Osteocyte (in vitro differentiated cells): ENCODE measurements at regions not wholly inside any gene's neighbourhood (a gene's known extent, or its start where the extent isn't known, plus 50 kb on each side); places are given as distances from the start of the nearest gene placed in this dataset.

ENCODE experiments used
- DNase-seq: peaks from one replicate; pipeline ENCODE4 v3.0.0; 2021; ENCODE audit warnings: mixed read lengths; ENCODE audit not compliant: unreplicated experiment; ENCODE audit errors: extremely low spot score
- H3K27ac Mint-ChIP-seq: one replicate; pipeline ENCODE4 v1.8.0; 2021; ENCODE audit warnings: mild to moderate bottlenecking, mixed read lengths; ENCODE audit not compliant: unreplicated experiment
- H3K27me3 Mint-ChIP-seq: one replicate; pipeline ENCODE4 v1.8.0; 2021; ENCODE audit warnings: mixed read lengths; ENCODE audit not compliant: unreplicated experiment
- H3K36me3 Mint-ChIP-seq: one replicate; pipeline ENCODE4 v1.8.0; 2021; ENCODE audit warnings: mixed read lengths; ENCODE audit not compliant: unreplicated experiment
- H3K4me1 Mint-ChIP-seq: one replicate; pipeline ENCODE4 v1.8.0; 2021; ENCODE audit warnings: mixed read lengths; ENCODE audit not compliant: unreplicated experiment
- H3K4me3 Mint-ChIP-seq: one replicate; pipeline ENCODE4 v1.8.0; 2021; ENCODE audit warnings: mild to moderate bottlenecking, moderate library complexity, mixed read lengths; ENCODE audit not compliant: unreplicated experiment
- H3K9me3 Mint-ChIP-seq: one replicate; pipeline ENCODE4 v1.8.0; 2021; ENCODE audit warnings: mixed read lengths; ENCODE audit not compliant: unreplicated experiment
- CTCF ChIP-seq: fragments of 200-600 bp; sonication (generic); IDR thresholded peaks from 2 replicates; pipeline ENCODE4 v1.5.0; 2021; ENCODE audit warnings: antibody characterized with exemption, mild to moderate bottlenecking, moderate library complexity

DNA sequence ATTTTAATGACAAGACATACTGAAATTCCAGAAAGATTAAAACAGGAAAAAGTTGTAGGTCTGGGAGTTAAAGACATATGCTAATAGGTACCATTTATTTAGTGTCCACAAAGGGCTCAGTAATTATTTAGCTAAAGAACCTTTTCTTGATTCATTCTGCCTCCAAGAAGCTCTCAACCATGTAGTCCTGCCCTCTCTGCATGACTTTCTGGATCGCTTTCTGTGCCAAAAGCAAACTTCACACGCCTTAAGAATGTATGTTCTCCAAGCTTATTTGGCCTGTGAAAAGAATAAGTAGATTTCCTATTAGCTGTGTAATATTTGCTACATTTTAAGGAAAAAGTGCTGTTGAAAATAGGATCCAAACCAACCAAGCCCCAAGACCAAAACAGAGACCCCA, 291.7 kb downstream of the C12orf75 start:
- Mint-ChIP-seq H3K27ac (no peak overlapping the region), H3K9me3 (peaks cover 13% of the 10 kb centered on the region), H3K4me1 (no peaks in the 10 kb centered on the region), H3K4me3 (no peak overlapping the region), H3K27me3 (no peaks in the 10 kb centered on the region), H3K36me3 (peaks cover 2% of the 10 kb centered on the region)
- no peak for DNase-seq
- TF ChIP-seq CTCF, result no peak

- H3K4me3 Mint-ChIP-seq, result no peak overlapping the region
- H3K36me3 Mint-ChIP-seq, result peaks cover 2% of the 10 kb centered on the region
- no peak overlapping the region for H3K27ac Mint-ChIP-seq
- H3K27me3 Mint-ChIP-seq, result no peaks in the 10 kb centered on the region
- peaks cover 2% of the 10 kb centered on the region for H3K4me1 Mint-ChIP-seq
- no peak for DNase-seq
- no peak for TF ChIP-seq CTCF
- H3K9me3 Mint-ChIP-seq, result peaks cover 13% of the 10 kb centered on the region
These were observed 292.6 kb downstream of the C12orf75 start for GRCh38 chr12:105622846-105623736.

GRCh38 chr12:105626653-105627052, 296.2 kb downstream of the C12orf75 start:
- no peak for TF ChIP-seq CTCF
- Mint-ChIP-seq H3K36me3 (no peaks in the 10 kb centered on the region), H3K27me3 (no peaks in the 10 kb centered on the region), H3K9me3 (no peaks in the 10 kb centered on the region), H3K4me3 (no peak overlapping the region), H3K27ac (no peak overlapping the region), H3K4me1 (peaks cover 3% of the 10 kb centered on the region)
- no peak for DNase-seq

DNA sequence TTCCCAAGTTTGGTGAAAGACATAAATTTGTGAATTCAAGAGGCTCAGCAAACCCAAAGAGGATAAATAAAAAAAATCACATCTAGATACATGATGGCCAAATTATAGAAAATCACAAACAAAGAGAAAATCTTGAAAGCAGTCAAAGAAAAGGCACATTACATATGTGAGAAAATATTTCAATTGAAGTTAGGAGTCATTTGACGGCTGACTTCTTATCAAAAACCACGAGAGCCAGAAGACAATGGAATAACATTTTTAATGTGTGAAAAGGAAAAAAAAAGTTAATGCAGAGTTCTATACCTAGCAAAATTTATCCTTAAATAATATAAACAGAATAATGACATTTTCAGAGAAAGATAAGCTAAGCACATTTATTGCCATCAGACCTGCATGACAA, 307.0 kb downstream of the C12orf75 start:
- no peak for DNase-seq
- Mint-ChIP-seq H3K27me3 (no peaks in the 10 kb centered on the region), H3K27ac (no peak overlapping the region), H3K9me3 (peaks cover 43% of the 10 kb centered on the region), H3K36me3 (peaks cover 15% of the 10 kb centered on the region), H3K4me1 (peaks cover 16% of the 10 kb centered on the region), H3K4me3 (no peak overlapping the region)
- no peak for TF ChIP-seq CTCF

- H3K4me3 Mint-ChIP-seq, result no peak overlapping the region
- peaks cover 13% of the 10 kb centered on the region for H3K36me3 Mint-ChIP-seq
- H3K27ac Mint-ChIP-seq, result no peak overlapping the region
- H3K4me1 Mint-ChIP-seq, result peaks cover 16% of the 10 kb centered on the region
- peaks cover 36% of the 10 kb centered on the region for H3K9me3 Mint-ChIP-seq
- H3K27me3 Mint-ChIP-seq, result no peaks in the 10 kb centered on the region
- no peak for DNase-seq
- no peak for TF ChIP-seq CTCF
These were observed 310.3 kb downstream of the C12orf75 start for GRCh38 chr12:105640761-105641160.
